ENCODE measurements at regions not wholly inside any gene's neighbourhood (a gene's known extent, or its start where the extent isn't known, plus 50 kb on each side); places are given as distances from the start of the nearest gene placed in this dataset.
A peak's percentile ranks its signal among the peaks of the same experiment; 100 is the strongest.

GRCh38 chr1:25019337-25020172 lies 89.5 kb upstream of the RUNX3 start:
- DNase-seq (ENCODE audit: low read depth, low spot score): no peak
- no peak overlapping the region for H3K9ac ChIP-seq (ENCODE audit: insufficient read length)
- H3K9me3 ChIP-seq (ENCODE audit: low read depth, low read length): no peaks in the 10 kb centered on the region
- no peak overlapping the region; the same call in 1 of the 2 replicates for H3K4me3 ChIP-seq
- TF ChIP-seq EZH2 (IDR thresholded peaks at IDR 0.05): no peak
- H3K27ac ChIP-seq: peak overlapping the region; percentile 80
- no peaks in the 10 kb centered on the region for H3K36me3 ChIP-seq (ENCODE audit: insufficient read depth, low read length)

GRCh38 chr1:25018943-25019336 lies 88.9 kb upstream of the RUNX3 start:
- no peak for TF ChIP-seq POLR2AphosphoS5 (IDR thresholded peaks at IDR 0.05; ENCODE audit: borderline replicate concordance, low read depth, low read length)
- no peak for TF ChIP-seq FOXP2 (optimal IDR thresholded peaks at IDR 0.05; ENCODE audit: control extremely low read depth, extremely low read length, insufficient read depth)
- no peak for TF ChIP-seq EZH2 (IDR thresholded peaks at IDR 0.05)
- H3K9ac ChIP-seq (ENCODE audit: insufficient read length): no peak overlapping the region
- no peak overlapping the region; the same call in 1 of the 2 replicates for H3K4me3 ChIP-seq
- no peaks in the 10 kb centered on the region for H3K36me3 ChIP-seq (ENCODE audit: insufficient read depth, low read length)
- DNase-seq (ENCODE audit: low read depth, low spot score): no peak
- H3K27ac ChIP-seq: peak overlapping the region; percentile 80
- H3K9me3 ChIP-seq (ENCODE audit: low read depth, low read length): no peaks in the 10 kb centered on the region

- H3K27ac ChIP-seq: peak overlapping the region; percentile 80
- TF ChIP-seq EZH2 (IDR thresholded peaks at IDR 0.05) (no peak), POLR2AphosphoS5 (IDR thresholded peaks at IDR 0.05; ENCODE audit: borderline replicate concordance, low read depth, low read length) (no peak)
- H3K36me3 ChIP-seq (ENCODE audit: insufficient read depth, low read length): no peaks in the 10 kb centered on the region
- no peak for DNase-seq (ENCODE audit: low read depth, low spot score)
- no peaks in the 10 kb centered on the region for H3K9me3 ChIP-seq (ENCODE audit: low read depth, low read length)
- no peak overlapping the region for H3K4me3 ChIP-seq
- peak overlapping the region; percentile 25 for H3K9ac ChIP-seq (ENCODE audit: insufficient read length)
Measured at GRCh38 chr1:25018110-25018735, 88.1 kb upstream of the RUNX3 start.

- TF ChIP-seq FOXP2 (optimal IDR thresholded peaks at IDR 0.05; ENCODE audit: control extremely low read depth, extremely low read length, insufficient read depth) (no peak), POLR2AphosphoS5 (IDR thresholded peaks at IDR 0.05; ENCODE audit: borderline replicate concordance, low read depth, low read length) (no peak), EZH2 (IDR thresholded peaks at IDR 0.05) (no peak)
- no peaks in the 10 kb centered on the region for H3K36me3 ChIP-seq (ENCODE audit: insufficient read depth, low read length)
- H3K9ac ChIP-seq (ENCODE audit: insufficient read length): peak overlapping the region; percentile 25
- H3K9me3 ChIP-seq (ENCODE audit: low read depth, low read length): no peaks in the 10 kb centered on the region
- H3K27ac ChIP-seq: peak overlapping the region; percentile 3; the same call in 1 of the 2 replicates
- DNase-seq (ENCODE audit: low read depth, low spot score): no peak
- H3K4me3 ChIP-seq: no peak overlapping the region
Measured at GRCh38 chr1:25017436-25018109, 87.5 kb upstream of the RUNX3 start.

- DNase-seq (ENCODE audit: low read depth, low spot score): no peak
- H3K9me3 ChIP-seq (ENCODE audit: low read depth, low read length): no peaks in the 10 kb centered on the region
- TF ChIP-seq FOXP2 (optimal IDR thresholded peaks at IDR 0.05; ENCODE audit: control extremely low read depth, extremely low read length, insufficient read depth) (no peak), EZH2 (IDR thresholded peaks at IDR 0.05) (no peak), POLR2AphosphoS5 (IDR thresholded peaks at IDR 0.05; ENCODE audit: borderline replicate concordance, low read depth, low read length) (no peak)
- H3K27ac ChIP-seq: no peak overlapping the region
- H3K36me3 ChIP-seq (ENCODE audit: insufficient read depth, low read length): no peaks in the 10 kb centered on the region
- H3K9ac ChIP-seq (ENCODE audit: insufficient read length): no peak overlapping the region
- H3K4me3 ChIP-seq: no peak overlapping the region
Measured at GRCh38 chr1:25012966-25013962, 83.2 kb upstream of the RUNX3 start.

GRCh38 chr1:25011943-25012638 lies 82.0 kb upstream of the RUNX3 start:
- TF ChIP-seq POLR2AphosphoS5 (IDR thresholded peaks at IDR 0.05; ENCODE audit: borderline replicate concordance, low read depth, low read length) (no peak), FOXP2 (optimal IDR thresholded peaks at IDR 0.05; ENCODE audit: control extremely low read depth, extremely low read length, insufficient read depth) (no peak), EZH2 (IDR thresholded peaks at IDR 0.05) (no peak)
- Histone ChIP-seq H3K9ac (ENCODE audit: insufficient read length) (no peak overlapping the region), H3K36me3 (ENCODE audit: insufficient read depth, low read length) (no peaks in the 10 kb centered on the region), H3K27ac (no peak overlapping the region), H3K4me3 (no peak overlapping the region), H3K9me3 (ENCODE audit: low read depth, low read length) (no peaks in the 10 kb centered on the region)
- no peak for DNase-seq (ENCODE audit: low read depth, low spot score)

GRCh38 chr1:25011275-25011674 lies 81.2 kb upstream of the RUNX3 start:
- Histone ChIP-seq H3K4me3 (no peak overlapping the region), H3K9me3 (ENCODE audit: low read depth, low read length) (no peaks in the 10 kb centered on the region), H3K36me3 (ENCODE audit: insufficient read depth, low read length) (no peaks in the 10 kb centered on the region), H3K9ac (ENCODE audit: insufficient read length) (no peak overlapping the region), H3K27ac (peak overlapping the region; percentile 17; the same call in 1 of the 2 replicates)
- TF ChIP-seq POLR2AphosphoS5 (IDR thresholded peaks at IDR 0.05; ENCODE audit: borderline replicate concordance, low read depth, low read length) (no peak), FOXP2 (optimal IDR thresholded peaks at IDR 0.05; ENCODE audit: control extremely low read depth, extremely low read length, insufficient read depth) (no peak), EZH2 (IDR thresholded peaks at IDR 0.05) (no peak)
- no peak for DNase-seq (ENCODE audit: low read depth, low spot score)
